Stomach (tissue), 8 donors: ENCODE measurements at regions not wholly inside any gene's neighbourhood (a gene's known extent, or its start where the extent isn't known, plus 50 kb on each side); places are given as distances from the start of the nearest gene placed in this dataset.
"Not testable (repeated sequence)": the region's sequence is repeated elsewhere in the genome, so short reads cannot be mapped to it uniquely, and the experiment has no call there.

Experiments used
- DNase-seq, 2 donors: peaks; one replicate each; pipeline versions ENCODE4 v3.0.0 to v3.0.0-alpha.2; 2013 to 2019
- H3K27ac ChIP-seq, 5 donors: fragments of 200-600 bp in 4 of 5; sonication (generic) in 4 of 5; one replicate each; pipeline ENCODE4 v1.5.1; 2013 to 2019; ENCODE audit warnings: mild to moderate bottlenecking in 1 of 5, moderate library complexity in 1 of 5
- H3K27me3 ChIP-seq, 3 donors: fragments of 200-600 bp; sonication (generic); one replicate each; pipeline ENCODE4 v1.5.1; 2017 to 2019; ENCODE audit warnings: mixed run types in 1 of 3
- H3K36me3 ChIP-seq, 4 donors: fragments of 200-600 bp; sonication (generic); 1 replicate in 3 of 4; 2 replicates in 1 of 4; pipeline ENCODE4 v1.5.1; 2016 to 2019
- H3K4me1 ChIP-seq, 4 donors: fragments of 200-600 bp; sonication (generic); one replicate each; pipeline ENCODE4 v1.5.1; 2016 to 2019
- H3K4me3 ChIP-seq, 4 donors: fragments of 200-600 bp; sonication (generic) in 3 of 4; one replicate each; pipeline ENCODE4 v1.5.1; 2016 to 2019; ENCODE audit warnings: mild to moderate bottlenecking in 1 of 4
- H3K9me3 ChIP-seq, 4 donors: fragments of 200-600 bp; sonication (generic); one replicate each; pipeline ENCODE4 v1.5.1; 2016 to 2019
- POLR2AphosphoS5 ChIP-seq, 3 donors: sonication (generic); formaldehyde crosslinking; IDR thresholded peaks; one replicate each; pipeline ENCODE4 v1.6.1; 2016; ENCODE audit warnings: antibody characterized with exemption in 3 of 3
- WGBS, 5 donors: extraction: QIAGEN DNeasy Blood & Tissue Kit in 3 of 5; methylation state at CpG; one replicate each; pipeline versions ENCODE4 v1.1.5 to v1.1.7; 2013 to 2018; 5-methylcytosine and 5-hydroxymethylcytosine counted together
- intact Hi-C: fragments of 100-400 bp; cut with DNase I; formaldehyde crosslinking; loops from one replicate; pipeline ENCODE4 v1.15.1; 2023; ENCODE audit warnings: low total_unique reads
- TF ChIP-seq, protein P1 (sequence below), 7 experiments: fragments of 450-650 bp in 4 of 7; fragments of 200-600 bp in 3 of 7; sonication (generic) in 3 of 7; IDR thresholded peaks; one replicate each; pipeline ENCODE4 v1.5.1; 2016 to 2019; ENCODE audit warnings: antibody characterized with exemption in 7 of 7, control low read depth in 2 of 7, mild to moderate bottlenecking in 1 of 7
- donor health status: healthy with polysubstance abuse.
- donor health status: Bipolar disorder and iron deficiency.
- donor health status: healthy.

DNA sequence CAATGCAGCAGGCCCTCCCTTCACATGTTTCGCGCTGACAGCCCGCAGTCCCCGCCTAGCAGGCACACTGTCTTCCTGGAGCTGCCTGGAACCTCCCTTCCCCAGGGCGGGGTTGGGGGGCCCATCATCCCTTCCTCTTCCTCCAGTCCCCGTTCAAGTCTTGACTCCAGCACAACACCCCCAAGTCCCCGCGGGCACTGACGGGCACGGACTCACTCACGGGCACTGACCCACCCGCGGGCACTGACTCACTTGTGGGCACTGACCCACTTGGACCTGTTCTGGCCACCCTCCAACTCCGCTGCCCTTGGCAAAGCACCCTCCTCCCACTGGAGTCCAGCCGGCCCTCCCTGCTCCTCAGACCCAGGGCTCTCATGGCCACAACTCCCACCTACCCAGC, 5376.7 kb upstream of the TPTE start:
- H3K4me3 ChIP-seq, H3K27me3 ChIP-seq, intact Hi-C loops, H3K27ac ChIP-seq, H3K36me3 ChIP-seq, H3K9me3 ChIP-seq, H3K4me1 ChIP-seq, DNase-seq: not testable (repeated sequence)
- 55 to 89% (median 79%) methylated on average over 7 to 8 of the region's 15 CpGs; no CpG with 5 or more reads in 1 of the 5 donors for WGBS, 5 donors

DNA sequence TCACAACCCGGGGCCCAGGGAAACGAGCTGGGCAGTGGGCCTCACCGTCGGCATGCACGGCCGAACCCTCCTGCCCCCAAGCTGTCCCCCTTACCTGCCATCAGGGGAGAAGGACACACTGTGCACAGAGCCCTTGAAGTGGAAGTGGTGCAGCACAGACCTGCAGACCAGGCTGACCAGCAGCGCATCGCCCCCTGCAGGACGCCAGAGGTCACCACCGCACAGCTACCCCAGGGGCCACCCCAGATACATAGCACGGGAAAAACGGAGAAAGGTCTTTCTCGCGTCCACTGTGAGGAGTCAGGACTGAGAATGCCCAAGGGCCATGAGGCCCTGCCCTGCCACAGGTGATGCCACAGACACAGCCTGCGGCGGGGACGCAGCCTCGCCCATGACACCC, 5373.7 kb upstream of the TPTE start:
- H3K4me3 ChIP-seq, DNase-seq, intact Hi-C loops, H3K4me1 ChIP-seq, H3K27ac ChIP-seq, H3K9me3 ChIP-seq, H3K27me3 ChIP-seq, H3K36me3 ChIP-seq: not testable (repeated sequence)
- TF ChIP-seq, protein P1, sequence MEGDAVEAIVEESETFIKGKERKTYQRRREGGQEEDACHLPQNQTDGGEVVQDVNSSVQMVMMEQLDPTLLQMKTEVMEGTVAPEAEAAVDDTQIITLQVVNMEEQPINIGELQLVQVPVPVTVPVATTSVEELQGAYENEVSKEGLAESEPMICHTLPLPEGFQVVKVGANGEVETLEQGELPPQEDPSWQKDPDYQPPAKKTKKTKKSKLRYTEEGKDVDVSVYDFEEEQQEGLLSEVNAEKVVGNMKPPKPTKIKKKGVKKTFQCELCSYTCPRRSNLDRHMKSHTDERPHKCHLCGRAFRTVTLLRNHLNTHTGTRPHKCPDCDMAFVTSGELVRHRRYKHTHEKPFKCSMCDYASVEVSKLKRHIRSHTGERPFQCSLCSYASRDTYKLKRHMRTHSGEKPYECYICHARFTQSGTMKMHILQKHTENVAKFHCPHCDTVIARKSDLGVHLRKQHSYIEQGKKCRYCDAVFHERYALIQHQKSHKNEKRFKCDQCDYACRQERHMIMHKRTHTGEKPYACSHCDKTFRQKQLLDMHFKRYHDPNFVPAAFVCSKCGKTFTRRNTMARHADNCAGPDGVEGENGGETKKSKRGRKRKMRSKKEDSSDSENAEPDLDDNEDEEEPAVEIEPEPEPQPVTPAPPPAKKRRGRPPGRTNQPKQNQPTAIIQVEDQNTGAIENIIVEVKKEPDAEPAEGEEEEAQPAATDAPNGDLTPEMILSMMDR (IDR thresholded peaks at IDR 0.05) = peak in 1 of 7 experiments; percentile 11
- 43 to 59% (median 57%) methylated on average over 5 to 8 of the region's 18 CpGs; no CpG with 5 or more reads in 2 of the 5 donors for WGBS, 5 donors

DNA sequence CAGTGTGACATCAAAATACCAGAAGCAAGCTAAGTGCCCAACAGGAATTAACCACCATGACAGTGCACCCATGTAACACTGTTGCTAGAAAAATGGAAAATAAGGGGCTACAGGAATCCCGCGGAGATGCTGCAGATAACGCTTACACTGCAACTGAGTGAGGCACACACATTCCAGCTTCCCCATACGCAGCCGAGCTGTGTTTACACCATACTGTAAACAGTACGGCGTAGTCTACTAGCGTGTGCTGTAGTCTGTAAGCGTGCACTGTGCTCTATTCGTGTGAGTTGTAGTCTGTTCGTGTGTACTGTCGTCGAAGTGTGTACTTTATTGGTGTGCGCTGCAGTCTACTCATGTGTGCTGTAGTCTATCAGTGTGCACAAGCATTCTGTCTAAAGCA, 5372.2 kb upstream of the TPTE start:
- DNase-seq, H3K9me3 ChIP-seq, intact Hi-C loops, H3K36me3 ChIP-seq, H3K27me3 ChIP-seq, H3K4me1 ChIP-seq, H3K4me3 ChIP-seq, H3K27ac ChIP-seq: not testable (repeated sequence)
- 75 to 94% (median 81%) methylated on average over 7 to 9 of the region's 14 CpGs; no CpG with 5 or more reads in 2 of the 5 donors for WGBS, 5 donors

DNA sequence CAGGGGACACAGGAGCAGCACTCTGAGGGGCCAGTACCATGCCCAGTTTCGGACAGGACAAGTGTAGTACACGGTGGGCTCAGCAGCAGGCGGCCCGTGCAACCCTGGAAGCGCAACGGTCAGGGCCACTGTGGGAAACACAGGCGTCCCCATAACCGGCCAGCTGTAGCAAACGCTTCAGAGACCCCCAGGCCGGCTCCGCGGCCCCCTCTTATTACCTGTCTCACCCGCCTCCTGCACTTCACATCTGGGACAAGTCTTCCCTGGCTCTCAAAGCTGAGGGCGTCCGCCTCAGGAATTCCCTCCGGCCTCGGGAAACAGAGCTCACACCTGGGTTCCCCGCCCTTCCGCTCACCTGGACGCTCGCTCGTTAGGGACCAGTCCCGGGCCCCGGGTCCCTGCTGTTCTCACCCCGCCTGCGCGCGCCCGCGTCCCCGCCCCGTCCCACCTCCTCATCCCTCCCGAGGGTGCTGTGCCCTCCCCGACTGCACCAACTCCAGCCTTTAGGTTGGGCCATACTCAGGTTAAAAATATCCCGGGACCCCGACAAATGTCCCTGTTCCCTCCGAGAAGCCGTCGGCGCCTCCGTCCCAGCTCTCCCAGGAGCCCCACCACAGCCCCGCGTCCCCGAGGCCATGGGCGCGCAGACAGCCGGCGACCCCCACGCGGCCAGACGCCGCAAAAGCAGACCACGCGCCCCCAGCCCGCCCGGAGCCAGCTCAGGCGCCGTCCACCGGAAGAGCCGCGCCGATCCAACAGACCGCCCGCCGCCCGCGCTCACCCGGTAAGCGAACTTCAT, 5367.3 kb upstream of the TPTE start:
- intact Hi-C loops, H3K36me3 ChIP-seq: not testable (repeated sequence)

DNA sequence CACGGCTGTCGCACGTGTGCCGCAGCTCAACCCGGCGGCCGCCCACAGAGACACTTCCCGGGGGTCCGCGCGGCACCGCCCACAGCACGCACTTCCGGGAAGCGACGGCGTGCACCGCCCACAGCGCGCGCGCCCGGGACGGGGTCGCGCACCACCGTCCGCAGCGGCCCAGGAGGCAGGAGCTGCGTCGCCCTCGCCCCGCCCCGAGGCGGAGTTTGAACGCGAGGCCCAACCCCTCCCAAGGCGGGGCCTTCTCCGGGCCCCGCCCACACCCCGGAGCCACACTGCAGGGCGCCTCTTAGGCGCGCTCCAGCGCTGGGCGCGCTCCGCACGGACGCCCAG, 5366.8 kb upstream of the TPTE start:
- not testable (repeated sequence) for H3K36me3 ChIP-seq
- peak in 1 of 3 donors; percentile 66 for TF ChIP-seq POLR2AphosphoS5 (IDR thresholded peaks at IDR 0.05)
- peak; percentile 87 to 90 for DNase-seq

More for the DNA sequence above, 5367.3 kb upstream of the TPTE start:
- not testable (repeated sequence) for H3K9me3 ChIP-seq, H3K4me1 ChIP-seq, DNase-seq, H3K27me3 ChIP-seq
- Histone ChIP-seq H3K27ac (peak overlapping the region in 4 of 5 donors; percentile 52 to 75 (median 71)), H3K4me3 (peak overlapping the region; percentile 39 to 51 (median 46))
- WGBS, 5 donors = 0 to 1% methylated on average over 7 to 19 of the region's 69 CpGs; no CpG with 5 or more reads in 3 of the 5 donors

DNA sequence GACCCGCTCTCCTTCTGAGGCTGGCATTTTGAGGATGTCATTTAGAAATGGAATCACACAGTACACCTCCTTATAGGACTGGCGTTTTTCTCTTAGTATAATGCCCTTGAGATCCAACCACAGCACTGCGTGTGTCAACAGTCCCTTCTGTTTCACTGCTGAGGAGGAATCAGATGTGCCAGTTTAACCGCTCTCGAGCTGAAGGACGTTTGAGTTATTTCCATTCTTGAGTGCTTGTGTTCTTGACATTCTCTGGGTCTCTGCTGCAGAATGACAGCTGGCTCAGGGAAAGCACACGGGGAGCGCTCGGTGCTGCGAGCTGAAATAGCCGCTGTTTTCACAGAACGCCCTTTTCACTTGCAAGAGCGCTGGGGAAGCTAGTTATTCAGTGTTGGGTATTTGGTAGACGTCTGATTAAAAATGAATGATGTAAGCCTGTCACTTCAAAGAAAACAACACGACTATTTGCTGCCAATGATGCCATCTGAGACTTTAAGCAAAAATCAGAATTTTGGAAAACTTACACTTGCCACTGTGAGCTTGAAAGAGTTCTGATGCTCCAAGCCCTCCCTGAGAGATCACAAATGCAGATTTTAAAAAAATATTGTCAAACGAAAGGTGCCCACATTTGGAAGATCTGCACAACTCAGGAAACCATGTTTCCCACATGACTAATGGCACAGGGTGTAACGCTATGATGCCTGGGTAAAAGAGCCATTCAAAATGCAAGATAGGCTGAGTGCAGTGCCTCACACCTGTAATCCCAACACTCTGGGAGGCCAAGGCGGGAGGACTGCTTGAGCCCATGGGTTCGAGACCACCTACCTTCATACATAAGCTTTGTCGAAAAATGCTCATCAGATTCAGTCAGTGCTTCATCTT, 5358.4 kb upstream of the TPTE start:
- H3K9me3 ChIP-seq, intact Hi-C loops, H3K4me3 ChIP-seq, H3K4me1 ChIP-seq, H3K36me3 ChIP-seq, H3K27ac ChIP-seq, H3K27me3 ChIP-seq, DNase-seq: not testable (repeated sequence)
- WGBS, 5 donors = no CpG with 5 or more reads among the region's 20 CpGs

More for the DNA sequence above, 5366.8 kb upstream of the TPTE start:
- Histone ChIP-seq H3K4me3 (peak overlapping the region; percentile 39 to 51 (median 46)), H3K27ac (peak overlapping the region in 3 of 5 donors; percentile 52 to 75 (median 74))
- H3K27me3 ChIP-seq, H3K4me1 ChIP-seq, H3K9me3 ChIP-seq, intact Hi-C loops: not testable (repeated sequence)
- 0% methylated on average over 10 to 25 of the region's 50 CpGs; no CpG with 5 or more reads in 2 of the 5 donors for WGBS, 5 donors

DNA sequence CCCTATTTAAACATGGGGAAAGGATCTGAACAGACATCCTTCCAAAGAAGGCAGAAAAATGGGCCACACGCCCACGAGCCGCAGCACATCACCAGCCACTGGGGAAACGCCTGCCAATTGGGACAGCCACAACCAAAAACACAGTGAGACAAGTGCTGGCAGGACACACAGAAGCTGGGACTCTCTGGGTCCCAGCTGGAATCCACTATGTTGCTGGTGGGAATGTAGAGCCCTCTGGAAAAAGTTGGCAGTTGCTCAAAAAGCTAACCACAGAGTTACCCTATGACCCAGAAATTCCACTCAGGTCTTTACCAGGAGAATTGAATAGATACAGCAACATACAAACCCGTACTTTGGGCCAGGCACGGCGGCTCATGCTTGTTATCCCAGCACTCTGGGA, 5355.6 kb upstream of the TPTE start:
- WGBS, 5 donors = no CpG with 5 or more reads among the region's 7 CpGs
- H3K36me3 ChIP-seq, H3K9me3 ChIP-seq, H3K27ac ChIP-seq, DNase-seq, H3K4me3 ChIP-seq, H3K4me1 ChIP-seq, H3K27me3 ChIP-seq, intact Hi-C loops: not testable (repeated sequence)
